ENCODE measurements at regions not wholly inside any gene's neighbourhood (a gene's known extent, or its start where the extent isn't known, plus 50 kb on each side); places are given as distances from the start of the nearest gene placed in this dataset.

DNA sequence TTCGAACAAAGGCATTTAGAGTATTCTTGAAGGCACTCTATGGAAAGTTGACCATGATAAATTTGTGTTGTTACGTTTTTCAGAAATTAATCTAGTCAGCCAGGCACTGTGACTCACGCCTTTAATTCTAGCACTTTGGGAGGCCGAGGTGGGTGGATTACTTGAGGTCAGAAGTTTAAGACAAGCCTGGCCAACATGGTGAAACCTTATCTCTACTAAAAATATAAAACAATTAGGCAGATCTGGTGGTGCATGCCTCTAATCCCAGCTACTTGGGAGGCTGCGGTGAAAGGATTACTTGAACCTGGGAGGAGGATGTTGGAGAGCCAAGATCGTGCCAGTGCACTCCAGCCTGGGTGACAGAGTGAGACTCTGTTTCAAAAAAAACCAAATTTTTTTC, 130.6 kb upstream of the BRINP3 start:
- no peaks in the 10 kb centered on the region for H3K9me1 ChIP-seq (ENCODE audit: control insufficient read depth, insufficient read depth, low read length)
- WGBS (ENCODE audit: insufficient coverage, low coverage, missing lambda C conversion rate): 2% methylated on average over 6 of the region's 6 CpGs
- H2AFZ ChIP-seq (ENCODE audit: low read depth, low read length): no peak overlapping the region
- intact Hi-C loops (cut with micrococcal nuclease): no loop called here
- no peaks in the 10 kb centered on the region; the same call in 1 of the 2 replicates for H3K9me3 ChIP-seq (replicated peaks; ENCODE audit: control insufficient read depth, insufficient read depth, low read depth, low read length)
- FAIRE-seq: peak; percentile 40
- no peak overlapping the region for H3K9ac ChIP-seq (ENCODE audit: insufficient read depth in 1 of 2, low read depth in 2 of 2, low read length in 2 of 2)
- H3K36me3 ChIP-seq (ENCODE audit: control insufficient read depth, insufficient read depth, low read length): no peaks in the 10 kb centered on the region
- H3K27me3 ChIP-seq (ENCODE audit: control insufficient read depth in 2 of 2, insufficient read depth in 2 of 2, low read length in 2 of 2): no peaks in the 10 kb centered on the region
- ChIA-PET POLR2A (no interaction called here), CTCF (ENCODE audit: low intra/inter-chr PET ratio) (no interaction called here)
- no peak overlapping the region for H3K4me3 ChIP-seq
- no peak for ATAC-seq
- H3K4me1 ChIP-seq (replicated peaks in 1 of 2; ENCODE audit: control insufficient read depth in 2 of 2, insufficient read depth in 2 of 2, low read length in 2 of 2): no peaks in the 10 kb centered on the region
- no peaks in the 10 kb centered on the region for H3K79me2 ChIP-seq (ENCODE audit: control insufficient read depth, insufficient read depth, low read length)
- H4K20me1 ChIP-seq (replicated peaks; ENCODE audit: control insufficient read depth, insufficient read depth, low read length): no peaks in the 10 kb centered on the region
- in situ Hi-C loops (cut with MboI): no loop called here
- BruUV-seq (replicated peaks): no TSS peak
- no peak overlapping the region for H3K4me2 ChIP-seq (ENCODE audit: insufficient read depth, low read length)
- DNase-seq (ENCODE audit: extremely low read depth in 1 of 4, low spot score in 3 of 4): peak in 1 of 4 experiments; percentile 31
- H3K27ac ChIP-seq (ENCODE audit: extremely low read depth, low read depth, low read length): no peak overlapping the region; the same call in 2 of the 3 replicates
- TF ChIP-seq, protein P1, sequence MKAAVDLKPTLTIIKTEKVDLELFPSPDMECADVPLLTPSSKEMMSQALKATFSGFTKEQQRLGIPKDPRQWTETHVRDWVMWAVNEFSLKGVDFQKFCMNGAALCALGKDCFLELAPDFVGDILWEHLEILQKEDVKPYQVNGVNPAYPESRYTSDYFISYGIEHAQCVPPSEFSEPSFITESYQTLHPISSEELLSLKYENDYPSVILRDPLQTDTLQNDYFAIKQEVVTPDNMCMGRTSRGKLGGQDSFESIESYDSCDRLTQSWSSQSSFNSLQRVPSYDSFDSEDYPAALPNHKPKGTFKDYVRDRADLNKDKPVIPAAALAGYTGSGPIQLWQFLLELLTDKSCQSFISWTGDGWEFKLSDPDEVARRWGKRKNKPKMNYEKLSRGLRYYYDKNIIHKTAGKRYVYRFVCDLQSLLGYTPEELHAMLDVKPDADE (conservative IDR thresholded peaks at IDR 0.05; ENCODE audit: control insufficient read depth, low read depth, low read length): no peak
- TF ChIP-seq ZNF398 (CRISPR knock-in tag; IDR thresholded peaks at IDR 0.05) (no peak), NCOA6 (IDR thresholded peaks at IDR 0.05) (no peak), EWSR1 (IDR thresholded peaks at IDR 0.05; ENCODE audit: borderline replicate concordance, low read depth, partially characterized antibody) (no peak), CBX1 (IDR thresholded peaks at IDR 0.05; ENCODE audit: low read depth) (no peak), NFE2 (IDR thresholded peaks at IDR 0.05; ENCODE audit: low read depth) (no peak), YY1 (IDR thresholded peaks at IDR 0.05; ENCODE audit: borderline replicate concordance in 1 of 3, control insufficient read depth in 1 of 3, extremely low read depth in 1 of 3, insufficient read depth in 3 of 3, insufficient read length in 1 of 3, insufficient replicate concordance in 2 of 3, low read depth in 1 of 3, low read length in 2 of 3) (no peak), ARID3A (IDR thresholded peaks at IDR 0.05; ENCODE audit: borderline replicate concordance, low read depth, low read length) (no peak), SMAD1 (IDR thresholded peaks at IDR 0.05; ENCODE audit: low read depth, low read length, partially characterized antibody) (no peak), TCF7 (IDR thresholded peaks at IDR 0.05; ENCODE audit: borderline replicate concordance) (no peak), TOE1 (IDR thresholded peaks at IDR 0.05; ENCODE audit: borderline replicate concordance) (no peak), TOE1 (CRISPR knock-in tag; IDR thresholded peaks at IDR 0.05; ENCODE audit: borderline replicate concordance, low read depth) (no peak), EGR1 (conservative IDR thresholded peaks at IDR 0.05) (0 out of 2 replicates have a peak, but pooled peaks have one; percentile 38)
- TF ChIP-seq, protein P2, sequence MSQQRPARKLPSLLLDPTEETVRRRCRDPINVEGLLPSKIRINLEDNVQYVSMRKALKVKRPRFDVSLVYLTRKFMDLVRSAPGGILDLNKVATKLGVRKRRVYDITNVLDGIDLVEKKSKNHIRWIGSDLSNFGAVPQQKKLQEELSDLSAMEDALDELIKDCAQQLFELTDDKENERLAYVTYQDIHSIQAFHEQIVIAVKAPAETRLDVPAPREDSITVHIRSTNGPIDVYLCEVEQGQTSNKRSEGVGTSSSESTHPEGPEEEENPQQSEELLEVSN (IDR thresholded peaks at IDR 0.05; ENCODE audit: borderline replicate concordance in 1 of 2, extremely low read depth in 1 of 2, insufficient read depth in 1 of 2, insufficient read length in 1 of 2, low read depth in 1 of 2, low read length in 1 of 2, poor library complexity in 1 of 2, severe bottlenecking in 1 of 2): no peak
